ENCODE measurements at regions not wholly inside any gene's neighbourhood (a gene's known extent, or its start where the extent isn't known, plus 50 kb on each side); places are given as distances from the start of the nearest gene placed in this dataset.

DNA sequence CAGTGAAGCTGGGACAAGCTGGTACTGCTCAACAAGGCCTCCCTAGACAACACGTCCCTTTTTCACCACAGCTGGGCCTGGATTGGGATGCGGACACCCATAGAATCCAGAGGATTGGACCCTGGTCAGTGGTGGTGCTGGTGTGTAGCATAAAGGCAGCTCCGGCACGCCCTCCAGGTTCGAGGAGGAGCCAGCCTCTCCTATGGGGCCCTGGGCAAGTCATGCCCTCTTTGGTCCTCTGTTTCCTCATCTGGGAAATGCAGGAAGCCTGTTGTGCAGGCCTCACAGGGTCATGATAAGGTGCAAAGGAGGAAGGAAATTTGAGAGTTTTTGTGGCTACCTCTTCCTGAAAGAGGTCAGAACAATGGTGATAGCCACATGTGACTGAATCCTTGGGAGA, 1741.7 kb downstream of the TP53TG3F start:
- no peak overlapping the region for H3K4me3 ChIP-seq (ENCODE audit: low read depth, low read length)
- ChIA-PET POLR2A (no interaction called here), CTCF (no interaction called here)
- DNase-seq (ENCODE audit: low read depth, low spot score): no peak
- TF ChIP-seq, protein P1, sequence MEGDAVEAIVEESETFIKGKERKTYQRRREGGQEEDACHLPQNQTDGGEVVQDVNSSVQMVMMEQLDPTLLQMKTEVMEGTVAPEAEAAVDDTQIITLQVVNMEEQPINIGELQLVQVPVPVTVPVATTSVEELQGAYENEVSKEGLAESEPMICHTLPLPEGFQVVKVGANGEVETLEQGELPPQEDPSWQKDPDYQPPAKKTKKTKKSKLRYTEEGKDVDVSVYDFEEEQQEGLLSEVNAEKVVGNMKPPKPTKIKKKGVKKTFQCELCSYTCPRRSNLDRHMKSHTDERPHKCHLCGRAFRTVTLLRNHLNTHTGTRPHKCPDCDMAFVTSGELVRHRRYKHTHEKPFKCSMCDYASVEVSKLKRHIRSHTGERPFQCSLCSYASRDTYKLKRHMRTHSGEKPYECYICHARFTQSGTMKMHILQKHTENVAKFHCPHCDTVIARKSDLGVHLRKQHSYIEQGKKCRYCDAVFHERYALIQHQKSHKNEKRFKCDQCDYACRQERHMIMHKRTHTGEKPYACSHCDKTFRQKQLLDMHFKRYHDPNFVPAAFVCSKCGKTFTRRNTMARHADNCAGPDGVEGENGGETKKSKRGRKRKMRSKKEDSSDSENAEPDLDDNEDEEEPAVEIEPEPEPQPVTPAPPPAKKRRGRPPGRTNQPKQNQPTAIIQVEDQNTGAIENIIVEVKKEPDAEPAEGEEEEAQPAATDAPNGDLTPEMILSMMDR (IDR thresholded peaks at IDR 0.05; ENCODE audit: insufficient read depth, low read length, missing control alignments): no peak

DNA sequence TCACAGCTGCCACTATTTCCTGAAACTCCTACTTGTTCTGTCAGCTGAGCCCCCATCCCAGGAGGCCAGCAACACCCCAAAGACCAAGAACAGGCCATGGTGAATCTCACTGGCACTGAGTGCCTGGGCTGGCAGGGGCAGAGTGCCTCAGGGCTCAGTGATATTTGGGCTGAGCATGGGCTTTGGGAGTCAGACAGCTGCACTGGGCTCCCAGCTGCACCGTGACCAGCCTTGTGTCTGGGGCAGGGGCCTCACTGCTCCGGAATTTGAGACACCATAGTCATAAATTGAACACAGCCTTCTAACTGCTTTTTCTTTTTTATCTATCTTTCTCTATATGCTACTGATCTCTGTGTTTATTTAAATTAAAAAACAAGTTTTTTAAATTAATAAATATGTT, 1744.2 kb downstream of the TP53TG3F start:
- TF ChIP-seq, protein P1 (IDR thresholded peaks at IDR 0.05; ENCODE audit: insufficient read depth, low read length, missing control alignments): no peak
- POLR2A ChIA-PET: no interaction called here

DNA sequence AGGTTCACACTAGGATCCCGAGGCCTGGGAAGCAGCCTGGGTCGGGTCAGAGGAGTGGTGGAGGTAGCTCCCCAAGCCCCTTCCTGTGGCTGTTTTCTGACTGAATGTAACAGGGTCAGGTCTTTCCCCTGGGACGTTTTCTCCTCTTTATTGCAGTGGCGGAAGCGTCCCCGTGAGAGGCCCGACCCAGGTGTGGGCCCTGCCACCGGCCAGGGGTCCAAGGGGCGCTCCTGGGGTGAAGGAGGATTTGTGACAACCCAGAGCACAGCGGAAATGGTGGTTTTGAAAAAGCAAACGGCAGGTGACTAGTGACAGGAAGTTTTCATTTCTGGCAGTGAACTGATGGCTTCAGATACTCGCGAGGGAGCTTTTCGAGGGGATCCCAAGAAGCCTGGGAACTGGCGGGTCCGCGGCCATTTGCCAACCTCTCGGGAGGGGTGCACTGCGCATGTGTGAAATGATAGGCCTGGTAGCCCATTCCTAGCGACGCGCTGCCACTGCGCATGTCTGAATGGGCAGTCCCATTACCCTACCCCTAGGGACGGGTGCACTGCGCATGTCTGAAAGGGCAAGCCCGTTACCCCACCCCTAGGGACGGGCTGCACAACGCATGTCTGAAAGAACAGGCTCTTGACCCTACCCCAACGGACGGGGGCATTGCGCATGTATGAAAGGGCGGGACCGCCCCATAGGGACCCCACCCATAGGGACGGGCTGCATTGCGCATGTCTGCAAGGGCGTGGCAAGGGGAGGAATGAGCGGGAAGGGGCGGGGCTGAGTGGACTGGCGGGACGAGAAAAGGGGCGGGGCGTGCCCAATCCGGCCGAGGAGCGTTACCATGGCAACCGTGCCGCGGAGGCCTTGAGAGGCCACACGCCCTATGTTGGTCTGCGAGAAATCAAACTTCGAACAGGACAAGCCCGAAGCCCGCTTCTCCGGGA, 1747.9 kb downstream of the TP53TG3F start:
- CTCF ChIA-PET: no interaction called here
- DNase-seq (ENCODE audit: low read depth, low spot score): no peak
- H3K4me3 ChIP-seq (ENCODE audit: low read depth, low read length): no peak overlapping the region
- POLR2A ChIA-PET: no interaction called here
- TF ChIP-seq, protein P1 (IDR thresholded peaks at IDR 0.05; ENCODE audit: insufficient read depth, low read length, missing control alignments): no peak

More for the DNA sequence above, 1744.2 kb downstream of the TP53TG3F start:
- H3K4me3 ChIP-seq (ENCODE audit: low read depth, low read length): no peak overlapping the region
- no peak for DNase-seq (ENCODE audit: low read depth, low spot score)
- CTCF ChIA-PET: no interaction called here

DNA sequence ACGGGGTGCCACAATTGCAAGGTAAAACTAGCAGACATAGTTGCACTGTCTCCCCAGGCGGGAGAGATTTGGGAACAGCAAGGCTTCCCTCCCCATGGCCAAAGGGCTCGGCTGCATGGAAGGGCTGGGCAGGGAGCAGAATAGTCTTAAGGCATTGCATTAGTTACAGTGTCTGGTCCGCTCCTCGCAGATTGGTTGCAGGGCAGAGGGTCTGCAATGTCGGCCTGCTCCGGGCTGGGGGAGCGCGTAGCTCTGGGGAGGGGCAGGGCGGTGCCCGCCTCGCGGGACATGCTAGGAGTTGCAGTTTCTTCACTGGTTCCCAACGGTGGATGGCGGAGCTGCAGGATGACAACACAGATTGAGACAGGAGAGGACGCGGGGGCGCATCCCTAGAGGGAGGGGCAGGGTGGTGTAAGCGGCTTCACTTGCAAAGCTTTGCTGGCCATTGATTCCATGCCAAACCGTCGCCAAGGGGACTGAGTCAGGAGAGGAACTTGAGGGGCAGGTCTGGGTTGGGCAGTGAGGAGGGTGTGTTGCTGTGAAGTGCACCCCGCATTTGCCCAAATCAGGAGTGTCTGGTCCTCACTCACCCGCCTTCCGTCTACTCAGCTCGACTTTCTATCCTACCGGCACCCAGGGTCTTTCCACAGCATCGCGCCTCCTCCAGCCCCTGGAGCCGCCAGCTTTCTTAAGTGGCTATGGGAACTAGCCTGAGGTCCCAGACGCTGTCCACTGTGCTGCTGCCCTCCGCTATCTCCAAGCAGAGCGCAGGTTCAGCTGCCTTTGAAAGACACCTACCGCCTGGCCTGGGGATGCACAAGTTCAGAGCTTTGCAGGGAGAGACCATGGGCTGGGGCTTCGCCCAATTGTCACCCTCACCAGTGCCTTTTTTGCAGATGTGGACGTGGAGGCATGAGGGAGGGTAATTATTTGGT, 1748.9 kb downstream of the TP53TG3F start:
- ChIA-PET POLR2A (no interaction called here), CTCF (no interaction called here)
- DNase-seq (ENCODE audit: low read depth, low spot score): no peak
- TF ChIP-seq, protein P1 (IDR thresholded peaks at IDR 0.05; ENCODE audit: insufficient read depth, low read length, missing control alignments): no peak
- no peak overlapping the region for H3K4me3 ChIP-seq (ENCODE audit: low read depth, low read length)

DNA sequence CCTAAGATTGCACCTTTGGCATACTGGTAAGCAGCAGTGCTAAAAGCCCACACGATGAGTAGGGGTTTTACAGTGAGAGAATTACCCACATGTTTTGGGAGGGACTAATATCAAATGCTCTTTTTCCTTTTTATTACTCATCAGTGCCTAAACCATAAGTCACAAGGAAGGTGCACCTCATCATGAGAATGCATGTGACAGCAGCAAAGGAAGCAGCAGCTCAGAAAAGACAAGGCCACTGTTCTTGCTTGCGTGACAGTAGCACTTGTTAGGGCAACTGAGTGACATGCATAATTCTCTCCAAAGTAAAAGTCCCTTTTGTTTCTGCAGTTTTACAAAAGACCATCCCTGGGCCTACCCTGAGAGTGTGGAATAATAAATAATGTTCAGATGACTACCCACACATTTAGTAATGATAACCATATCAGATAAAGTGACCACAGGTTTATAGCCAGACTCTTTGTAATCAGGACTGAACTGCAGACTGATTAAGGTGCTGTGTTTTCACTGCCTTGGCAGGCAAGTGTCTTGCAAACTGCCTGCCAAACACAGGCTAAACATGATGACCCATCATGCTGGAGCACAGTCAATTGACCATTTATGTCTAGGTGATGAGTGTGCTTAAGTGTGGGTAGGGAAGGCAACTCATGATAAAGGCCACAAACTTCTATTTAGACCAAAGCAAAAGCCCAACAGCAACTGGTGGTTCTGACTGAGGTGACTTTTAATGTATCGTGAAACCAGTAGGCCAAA, 1751.4 kb downstream of the TP53TG3F start:
- DNase-seq (ENCODE audit: low read depth, low spot score): no peak
- H3K4me3 ChIP-seq (ENCODE audit: low read depth, low read length): no peak overlapping the region
- TF ChIP-seq, protein P1 (IDR thresholded peaks at IDR 0.05; ENCODE audit: insufficient read depth, low read length, missing control alignments): no peak
- ChIA-PET POLR2A (no interaction called here), CTCF (no interaction called here)

All from AG04449 (cell line).